HG03460 (cell line): ENCODE measurements at regions not wholly inside any gene's neighbourhood (a gene's known extent, or its start where the extent isn't known, plus 50 kb on each side); places are given as distances from the start of the nearest gene placed in this dataset.
A peak's percentile ranks its signal among the peaks of the same experiment; 100 is the strongest.
"Not testable (repeated sequence)": the region's sequence is repeated elsewhere in the genome, so short reads cannot be mapped to it uniquely, and the experiment has no call there.

Experiments
- ATAC-seq: cut with Tn5 transposase; IDR thresholded peaks from one replicate; pipeline ENCODE4 v1.9.1; 2021; ENCODE audit not compliant: unreplicated experiment

GRCh38 chr14:45990252-45990651 is 661.3 kb downstream of the RPL10L start:
- ATAC-seq = no peak

- no peak for ATAC-seq
Observed at GRCh38 chr14:45976001-45976400, 675.6 kb downstream of the RPL10L start.

- no peak for ATAC-seq
Observed at GRCh38 chr14:45972416-45972815, 679.2 kb downstream of the RPL10L start.

DNA sequence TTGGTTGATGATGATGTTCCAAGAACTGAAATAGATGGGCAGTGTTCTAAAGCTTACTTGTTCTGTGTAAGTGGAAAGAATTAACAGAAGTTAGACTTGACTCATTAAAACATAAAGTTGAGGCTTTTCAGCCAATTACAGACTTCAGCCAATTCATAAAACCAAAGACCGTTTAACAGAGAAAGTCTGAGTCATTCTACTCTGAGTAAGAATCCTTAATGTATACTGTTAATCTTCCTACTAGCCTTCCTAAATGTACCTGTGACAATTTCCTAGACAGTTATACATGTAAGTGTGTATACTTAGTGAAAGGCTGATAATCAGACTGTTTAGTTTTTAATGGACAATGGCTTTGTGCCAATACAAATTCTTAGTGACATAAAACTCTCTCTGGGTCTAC is 681.0 kb downstream of the RPL10L start:
- ATAC-seq = no peak

- ATAC-seq = no peak
Observed at GRCh38 chr14:45968037-45968436, 683.5 kb downstream of the RPL10L start.

GRCh38 chr14:45949479-45949878 is 696.5 kb upstream of the MIS18BP1 start:
- ATAC-seq = no peak

DNA sequence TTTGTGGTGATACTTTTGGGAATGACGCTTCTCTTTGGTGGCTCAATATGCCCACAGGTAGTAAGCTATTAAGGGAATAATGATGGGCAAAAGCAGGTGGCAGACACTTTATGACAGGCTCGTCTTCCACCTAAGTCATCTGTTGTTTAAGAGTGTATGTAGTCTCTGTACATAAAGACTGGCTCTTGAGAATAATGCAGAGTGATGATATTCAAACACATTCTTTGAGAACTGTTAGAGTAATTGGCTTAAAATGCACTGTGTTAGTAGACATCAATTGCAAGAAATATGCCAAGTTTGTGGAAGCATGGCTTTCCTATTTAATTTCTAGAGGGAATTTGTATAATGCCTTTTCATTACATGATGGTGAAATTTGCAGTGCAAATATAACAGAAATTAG is 694.8 kb upstream of the MIS18BP1 start:
- ATAC-seq = no peak

DNA sequence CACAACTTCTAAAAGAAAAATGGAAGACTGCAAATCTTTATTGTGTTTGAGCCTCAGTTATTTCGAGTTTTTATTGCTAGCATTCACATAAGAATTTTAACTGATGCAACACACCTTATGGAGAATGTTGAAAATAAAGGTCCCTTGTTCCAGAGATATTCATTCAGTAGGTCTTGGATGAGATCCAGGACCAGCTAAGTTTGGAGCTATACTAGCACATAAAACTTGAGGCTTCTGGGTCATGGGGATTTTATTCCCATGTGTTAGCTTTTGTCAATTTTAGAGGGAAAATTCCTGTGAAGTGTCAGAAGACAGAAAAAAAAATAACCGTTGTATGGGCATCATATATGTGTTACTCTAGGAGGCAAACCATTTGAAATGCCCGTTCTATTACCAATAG is 693.2 kb upstream of the MIS18BP1 start:
- no peak for ATAC-seq

GRCh38 chr14:45940318-45940717 is 687.3 kb upstream of the MIS18BP1 start:
- ATAC-seq = no peak

DNA sequence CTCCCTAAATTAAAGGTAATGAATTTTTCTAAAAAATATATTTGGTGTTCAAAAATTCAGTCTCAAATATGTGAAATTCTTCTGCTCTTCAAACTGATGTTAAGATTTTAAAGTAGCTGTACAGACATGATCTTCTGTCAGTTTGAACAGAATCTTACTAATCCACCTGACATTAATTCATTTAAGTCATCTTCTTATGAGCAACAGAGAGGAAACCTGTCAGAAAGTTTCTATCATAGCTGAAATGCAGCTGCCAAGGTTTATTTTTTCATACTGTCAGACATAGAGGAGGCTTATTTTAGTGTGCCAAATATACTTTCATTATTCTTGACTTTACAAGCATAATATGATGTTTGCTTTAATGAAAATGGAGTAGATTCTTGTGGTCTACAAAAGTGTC is 686.6 kb upstream of the MIS18BP1 start:
- ATAC-seq = no peak

DNA sequence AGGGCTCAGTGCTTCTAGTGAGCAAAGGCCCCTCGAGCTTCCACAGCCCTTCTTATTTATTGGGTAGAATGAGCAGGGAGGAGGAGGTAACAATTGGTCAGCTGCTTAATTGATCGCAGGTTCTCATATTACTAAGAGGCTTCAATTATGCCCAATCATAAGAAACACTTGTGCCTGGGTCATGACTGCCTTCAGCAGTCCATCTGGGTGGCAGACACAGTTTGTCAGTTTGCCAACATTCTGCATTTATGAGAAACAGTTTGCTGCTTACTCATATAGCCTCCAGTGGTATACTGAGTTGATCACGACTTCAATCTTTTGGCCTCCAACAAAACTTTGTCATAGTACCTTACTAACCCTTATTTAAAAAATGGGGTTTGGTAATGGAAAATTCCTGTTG is 667.0 kb upstream of the MIS18BP1 start:
- ATAC-seq = not testable (repeated sequence)

DNA sequence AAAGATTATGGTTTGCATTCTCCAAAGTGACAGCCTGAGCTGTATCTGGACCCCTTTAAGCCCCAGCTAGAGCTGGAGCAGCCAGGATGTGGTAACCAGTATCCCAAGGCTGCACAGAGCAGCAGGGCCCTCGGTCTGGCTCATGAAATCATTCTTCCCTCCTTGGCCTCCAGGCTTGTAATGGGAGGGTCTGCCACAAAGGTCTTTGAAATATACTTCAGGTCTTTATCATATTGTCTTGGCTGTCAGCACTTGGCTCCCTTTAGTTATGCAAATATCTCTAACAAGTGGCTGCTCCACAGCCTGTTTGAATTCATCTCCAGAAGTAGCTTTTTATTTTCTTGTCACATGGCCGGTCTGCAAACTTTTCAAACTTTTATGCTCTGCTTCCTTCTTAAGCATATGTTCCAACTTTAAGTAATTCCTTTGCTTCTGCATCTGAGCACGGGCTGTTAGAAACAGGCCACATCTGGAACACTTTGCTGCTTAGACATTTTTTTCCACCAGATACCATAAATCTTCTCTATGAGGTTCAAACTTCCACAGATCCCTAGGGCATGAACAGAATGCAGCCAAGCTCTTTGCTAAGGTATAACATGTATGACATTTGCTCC is 663.4 kb upstream of the MIS18BP1 start:
- no peak for ATAC-seq

DNA sequence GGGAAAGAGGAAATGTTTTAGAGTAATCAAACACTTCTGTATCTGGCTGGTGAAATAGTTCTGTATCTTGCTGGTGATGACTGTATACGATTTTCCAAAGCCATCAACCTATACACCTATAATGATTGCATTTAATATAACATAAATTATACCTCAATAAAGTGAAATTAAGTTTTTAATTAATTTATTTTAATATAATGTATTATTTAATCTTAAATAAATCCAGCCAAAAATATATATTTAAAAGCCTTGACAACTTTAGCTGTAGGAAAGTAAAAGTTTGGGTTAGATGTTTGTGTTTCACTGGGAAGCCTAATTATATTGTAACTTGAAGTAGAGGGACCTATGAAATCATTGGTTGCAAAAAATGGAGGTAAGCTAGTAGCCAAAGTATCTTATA is 654.8 kb upstream of the MIS18BP1 start:
- no peak for ATAC-seq

GRCh38 chr14:45906257-45906656 is 653.3 kb upstream of the MIS18BP1 start:
- ATAC-seq = peak; percentile 76

DNA sequence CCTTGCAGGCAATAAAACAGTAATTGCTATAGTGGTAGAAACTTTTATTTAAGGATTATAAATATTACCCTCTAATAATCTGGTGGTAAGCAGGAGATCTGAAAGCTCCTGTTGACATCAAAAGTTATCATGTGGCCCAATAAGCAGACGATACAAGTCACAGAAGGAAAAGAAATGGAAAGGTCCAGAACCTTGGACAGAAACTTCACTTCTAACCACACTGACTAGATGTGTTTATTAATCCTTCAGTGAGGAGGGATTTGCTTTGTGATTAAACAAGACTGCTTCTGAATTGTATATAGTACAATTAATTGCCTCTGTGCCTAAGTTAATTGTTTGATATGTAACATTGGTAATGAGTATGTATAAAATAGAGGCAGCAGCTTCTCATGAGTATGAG is 652.7 kb upstream of the MIS18BP1 start:
- no peak for ATAC-seq

DNA sequence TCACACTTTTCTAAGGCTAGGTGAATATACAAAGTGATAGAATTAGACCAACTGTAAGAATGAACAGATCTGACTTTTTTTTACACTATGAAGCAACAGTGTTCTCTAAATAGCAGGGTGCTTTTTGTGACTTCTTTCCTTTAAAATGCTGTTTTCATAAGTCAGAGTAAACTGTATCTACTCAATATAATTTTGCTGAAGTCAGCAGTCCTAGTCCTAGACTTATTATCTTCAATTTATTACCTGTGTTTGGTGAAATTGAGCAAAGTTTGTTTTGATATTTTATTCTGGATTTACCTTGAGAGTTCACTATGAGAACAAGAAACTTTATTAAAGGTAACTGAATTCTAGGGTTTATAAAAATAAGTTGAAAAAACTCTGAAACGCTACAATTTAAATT is 651.3 kb upstream of the MIS18BP1 start:
- ATAC-seq = no peak

DNA sequence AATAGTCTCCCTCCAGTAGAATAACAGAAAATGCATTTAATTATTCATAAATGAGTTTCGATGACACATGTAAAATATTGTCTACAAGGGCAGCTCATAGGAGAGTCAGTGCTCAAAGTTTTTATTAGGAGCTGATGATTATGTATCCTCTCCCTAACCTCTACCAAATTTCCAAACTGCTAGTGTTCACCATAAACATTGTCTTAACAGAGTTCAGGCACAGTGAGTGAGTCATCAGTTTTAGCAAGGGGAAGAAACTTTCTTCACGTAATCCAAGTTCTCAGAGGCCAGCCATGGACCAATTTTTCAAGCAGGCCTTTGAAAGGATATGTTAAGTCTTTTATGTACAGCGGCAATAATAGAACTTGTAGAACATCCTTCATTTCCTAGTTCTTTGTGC is 649.2 kb upstream of the MIS18BP1 start:
- no peak for ATAC-seq

DNA sequence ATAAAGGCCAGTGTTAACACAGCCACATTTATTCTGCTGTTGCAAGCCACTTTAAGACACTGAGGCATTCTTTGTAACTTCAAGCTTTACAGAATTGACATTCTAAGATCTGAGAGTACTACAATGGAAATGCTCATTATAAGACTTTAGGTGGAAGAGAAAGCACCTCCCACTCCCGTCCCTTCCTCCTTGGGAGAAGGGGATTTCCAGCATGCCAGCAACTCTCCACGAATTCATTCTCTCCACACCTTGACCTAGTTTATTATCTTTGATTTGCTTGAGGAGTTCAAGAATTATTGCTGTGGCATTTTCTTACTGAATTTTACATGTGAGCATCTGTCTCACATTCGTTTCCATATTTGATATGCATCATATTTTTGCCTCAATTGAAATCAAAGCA is 644.4 kb upstream of the MIS18BP1 start:
- no peak for ATAC-seq

DNA sequence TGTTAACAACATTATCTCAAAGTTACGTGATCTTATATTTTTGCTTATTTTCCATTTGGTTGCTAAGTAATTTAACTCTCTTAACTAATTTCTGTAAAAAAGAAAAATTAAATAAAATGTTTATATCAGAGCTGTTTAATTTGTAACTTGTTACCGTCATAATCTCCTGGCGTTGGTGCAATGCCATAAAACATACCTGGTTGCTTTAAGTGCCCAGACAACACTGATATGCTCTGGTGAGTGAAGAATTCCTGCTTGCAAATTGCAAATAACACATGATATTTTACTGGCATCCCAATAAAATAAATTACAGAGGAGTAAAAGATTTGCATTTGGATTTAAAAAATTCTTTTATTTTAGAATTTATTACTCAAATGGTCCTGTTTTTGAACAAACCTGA is 640.1 kb upstream of the MIS18BP1 start:
- ATAC-seq = no peak

- no peak for ATAC-seq
Observed at GRCh38 chr14:45891417-45892080, 638.5 kb upstream of the MIS18BP1 start.

- ATAC-seq = not testable (repeated sequence)
Observed at GRCh38 chr14:45888766-45889285, 635.8 kb upstream of the MIS18BP1 start.

DNA sequence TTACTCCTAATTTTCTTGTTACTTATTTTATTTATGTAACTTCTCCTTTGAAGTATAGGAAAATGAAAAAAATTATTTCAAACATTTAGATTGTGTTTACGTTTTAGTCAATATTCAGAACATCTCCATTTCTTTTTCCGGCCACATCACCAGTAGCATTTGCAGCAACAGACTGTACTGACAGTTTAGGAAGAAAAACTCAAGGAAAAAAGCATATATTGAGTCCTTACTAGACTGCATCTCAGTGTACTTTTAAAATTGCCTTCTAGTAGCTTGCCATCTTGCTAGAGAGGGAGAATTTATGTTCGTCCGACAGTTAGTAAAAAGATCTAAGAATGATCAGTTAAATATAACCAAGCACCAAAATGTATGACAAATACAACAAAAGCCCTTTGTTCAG is 625.0 kb upstream of the MIS18BP1 start:
- ATAC-seq = no peak

GRCh38 chr14:45868863-45869262 is 615.9 kb upstream of the MIS18BP1 start:
- peak; percentile 35 for ATAC-seq
